Memory B cell (primary cell): ENCODE measurements at regions not wholly inside any gene's neighbourhood (a gene's known extent, or its start where the extent isn't known, plus 50 kb on each side); places are given as distances from the start of the nearest gene placed in this dataset.

Experiments used
- ATAC-seq: fragments of 150-1000 bp; cut with Tn5 transposase; 2 replicates; pipeline ENCODE4 v1.10.0; 2021; ENCODE audit warnings: low read depth, mild to moderate bottlenecking, moderate library complexity
- DNase-seq, 2 donors: peaks; one replicate each; pipeline ENCODE4 v3.0.0; 2022; ENCODE audit warnings: low spot score in 2 of 2
- H3K27ac Mint-ChIP-seq: one replicate; pipeline ENCODE4 v1.8.0; 2022; ENCODE audit warnings: mild to moderate bottlenecking, moderate library complexity, mixed read lengths
- H3K27me3 Mint-ChIP-seq: one replicate; pipeline ENCODE4 v1.8.0; 2022; ENCODE audit warnings: mixed read lengths
- H3K36me3 Mint-ChIP-seq: one replicate; pipeline ENCODE4 v1.8.0; 2022; ENCODE audit warnings: mild to moderate bottlenecking, mixed read lengths
- H3K4me1 Mint-ChIP-seq: one replicate; pipeline ENCODE4 v1.8.0; 2022; ENCODE audit warnings: mixed read lengths
- H3K4me3 Mint-ChIP-seq: one replicate; pipeline ENCODE4 v1.8.0; 2022; ENCODE audit warnings: mild to moderate bottlenecking, moderate library complexity, mixed read lengths
- H3K9me3 Mint-ChIP-seq: one replicate; pipeline ENCODE4 v1.8.0; 2022; ENCODE audit warnings: mixed read lengths

DNA sequence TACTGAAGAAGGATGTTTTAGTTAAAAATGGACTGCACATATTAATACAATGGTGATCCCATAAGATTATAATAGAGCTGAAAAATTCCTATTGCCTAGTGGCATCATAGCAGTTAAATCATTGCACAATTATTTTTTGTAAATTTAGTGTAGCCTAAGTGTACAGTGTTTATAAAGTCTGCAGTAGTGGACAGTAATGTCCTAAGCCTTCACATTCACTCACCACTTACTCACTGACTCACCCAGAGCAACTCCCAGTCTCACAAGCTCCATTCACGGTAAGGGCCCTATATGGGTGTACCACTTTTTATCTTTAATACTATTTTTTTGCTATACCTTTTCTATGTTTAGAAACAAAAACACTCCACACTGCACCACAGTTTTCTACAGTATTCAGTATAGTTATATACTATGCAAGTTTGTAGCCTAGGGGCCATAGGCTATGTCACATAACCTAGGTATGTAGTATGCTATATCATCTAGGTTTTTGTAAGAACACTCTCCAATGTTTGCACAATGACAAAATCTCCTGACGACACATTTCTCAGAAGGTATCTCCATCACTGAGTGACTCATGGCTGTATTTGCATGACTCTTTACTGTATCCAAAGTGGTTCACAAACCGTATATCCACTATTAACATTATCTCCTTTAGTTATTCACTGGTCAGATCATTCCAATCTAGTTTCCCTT, 536.0 kb downstream of the KLF12 start:
- H3K4me3 Mint-ChIP-seq, result no peak overlapping the region
- no peak for DNase-seq
- no peaks in the 10 kb centered on the region for H3K27me3 Mint-ChIP-seq
- peaks cover 2% of the 10 kb centered on the region for H3K9me3 Mint-ChIP-seq
- ATAC-seq, result no peak
- H3K4me1 Mint-ChIP-seq, result no peaks in the 10 kb centered on the region
- no peaks in the 10 kb centered on the region for H3K36me3 Mint-ChIP-seq
- no peak overlapping the region for H3K27ac Mint-ChIP-seq

GRCh38 chr13:73596382-73596781, 537.6 kb downstream of the KLF5 start:
- no peaks in the 10 kb centered on the region for H3K4me1 Mint-ChIP-seq
- peaks cover 2% of the 10 kb centered on the region for H3K9me3 Mint-ChIP-seq
- H3K36me3 Mint-ChIP-seq, result no peaks in the 10 kb centered on the region
- H3K27me3 Mint-ChIP-seq, result no peaks in the 10 kb centered on the region
- no peak overlapping the region for H3K4me3 Mint-ChIP-seq
- DNase-seq (no peak), ATAC-seq (no peak)
- H3K27ac Mint-ChIP-seq, result no peak overlapping the region

DNA sequence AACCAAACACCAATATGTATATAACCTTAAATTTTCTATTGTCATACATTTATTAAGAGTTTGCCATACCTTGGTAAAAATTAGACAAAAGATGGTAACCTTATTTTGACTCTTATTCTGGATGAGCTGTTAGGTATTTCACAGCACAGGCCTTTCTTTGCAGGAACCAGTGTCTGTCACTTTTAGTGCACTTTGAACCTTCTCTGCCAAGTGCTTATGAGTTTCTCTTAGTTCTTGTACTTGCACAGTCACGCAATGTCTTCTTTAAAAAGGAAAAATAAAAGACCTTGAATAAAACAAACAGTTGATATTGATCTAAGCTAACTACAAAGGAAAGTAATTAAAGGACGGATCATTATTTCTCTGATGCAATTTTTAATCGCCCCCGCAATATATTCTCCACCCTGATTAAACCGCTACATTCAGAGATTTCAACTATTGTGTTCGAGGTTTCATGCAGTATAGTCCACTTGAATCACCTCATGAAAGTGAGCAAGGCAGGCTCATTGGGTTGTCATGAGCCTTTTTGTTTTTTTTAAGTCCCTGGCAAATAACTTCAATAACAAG, 534.5 kb downstream of the KLF5 start:
- H3K4me3 Mint-ChIP-seq, result no peak overlapping the region
- no peak overlapping the region for H3K27ac Mint-ChIP-seq
- H3K36me3 Mint-ChIP-seq, result no peaks in the 10 kb centered on the region
- no peak for DNase-seq
- no peaks in the 10 kb centered on the region for H3K9me3 Mint-ChIP-seq
- no peaks in the 10 kb centered on the region for H3K4me1 Mint-ChIP-seq
- ATAC-seq, result no peak
- H3K27me3 Mint-ChIP-seq, result no peaks in the 10 kb centered on the region

GRCh38 chr13:73591861-73592260, 533.1 kb downstream of the KLF5 start:
- H3K27me3 Mint-ChIP-seq, result no peaks in the 10 kb centered on the region
- H3K27ac Mint-ChIP-seq, result no peak overlapping the region
- H3K4me3 Mint-ChIP-seq, result no peak overlapping the region
- ATAC-seq (no peak), DNase-seq (no peak)
- no peaks in the 10 kb centered on the region for H3K9me3 Mint-ChIP-seq
- no peaks in the 10 kb centered on the region for H3K4me1 Mint-ChIP-seq
- H3K36me3 Mint-ChIP-seq, result no peaks in the 10 kb centered on the region

GRCh38 chr13:73590795-73591194, 532.0 kb downstream of the KLF5 start:
- no peak for ATAC-seq
- Mint-ChIP-seq H3K36me3 (no peaks in the 10 kb centered on the region), H3K4me1 (no peaks in the 10 kb centered on the region), H3K4me3 (no peak overlapping the region), H3K27me3 (no peaks in the 10 kb centered on the region), H3K27ac (no peak overlapping the region), H3K9me3 (peaks cover 2% of the 10 kb centered on the region)
- no peak for DNase-seq

DNA sequence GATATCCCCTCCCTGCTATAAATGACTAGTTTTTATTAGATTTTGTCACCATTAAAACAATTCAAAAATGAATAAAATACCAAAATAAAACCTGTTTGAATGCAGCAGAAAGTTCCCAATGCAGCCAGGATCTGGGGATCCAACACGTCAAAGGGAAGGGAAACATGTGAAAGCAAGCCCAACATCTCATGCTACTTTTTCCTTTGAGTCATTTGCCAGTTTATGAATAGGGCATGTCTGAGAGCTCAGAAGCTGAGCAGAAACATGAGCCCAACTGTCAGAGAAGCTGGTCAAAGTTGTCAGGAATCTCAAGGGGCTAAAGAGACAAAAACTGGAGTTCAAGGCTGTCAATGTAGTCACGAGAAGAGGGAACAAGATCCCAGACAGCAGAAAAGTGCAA, 526.4 kb downstream of the KLF5 start:
- Mint-ChIP-seq H3K9me3 (peaks cover 8% of the 10 kb centered on the region), H3K27ac (no peak overlapping the region), H3K27me3 (no peaks in the 10 kb centered on the region), H3K36me3 (no peaks in the 10 kb centered on the region), H3K4me3 (no peak overlapping the region), H3K4me1 (no peaks in the 10 kb centered on the region)
- ATAC-seq (no peak), DNase-seq (no peak)

GRCh38 chr13:73583331-73583730, 524.5 kb downstream of the KLF5 start:
- no peak overlapping the region for H3K27ac Mint-ChIP-seq
- H3K9me3 Mint-ChIP-seq, result peaks cover 8% of the 10 kb centered on the region
- H3K36me3 Mint-ChIP-seq, result no peaks in the 10 kb centered on the region
- H3K4me1 Mint-ChIP-seq, result no peaks in the 10 kb centered on the region
- no peak for DNase-seq
- H3K27me3 Mint-ChIP-seq, result no peaks in the 10 kb centered on the region
- H3K4me3 Mint-ChIP-seq, result no peak overlapping the region
- ATAC-seq, result no peak

DNA sequence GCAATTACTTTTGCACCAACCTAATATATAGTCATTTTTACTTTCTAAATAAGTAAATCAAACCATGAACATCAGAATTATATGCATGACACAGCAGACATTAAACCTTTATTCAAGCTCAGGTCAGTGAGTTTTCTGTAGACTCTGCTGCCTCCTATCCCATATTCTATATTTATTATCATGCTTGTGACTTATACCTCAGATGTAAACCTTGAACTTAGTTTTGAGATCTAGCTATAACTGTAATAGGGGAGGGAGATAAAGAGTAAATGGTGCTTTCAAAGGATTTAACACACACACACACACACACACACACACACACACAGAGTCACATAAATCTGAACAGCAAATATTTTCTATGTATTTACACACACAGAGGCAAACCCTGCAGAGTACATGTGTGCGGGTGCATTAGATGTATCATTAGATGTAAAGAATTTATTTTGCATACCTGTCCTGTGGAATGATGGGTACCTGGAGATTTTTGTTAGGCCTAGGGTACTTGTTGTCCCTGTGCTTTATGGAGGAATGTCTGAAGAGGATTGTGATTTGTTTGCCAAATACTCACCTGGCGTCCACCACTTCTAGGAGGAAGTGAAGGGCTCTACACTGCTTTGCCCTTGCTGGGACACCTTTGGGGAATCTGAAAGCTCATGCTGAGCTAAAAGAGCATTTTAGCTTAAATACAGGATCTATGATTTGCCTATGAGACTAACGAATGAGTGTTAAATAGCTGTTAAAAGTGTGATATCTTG, 521.9 kb downstream of the KLF5 start:
- Mint-ChIP-seq H3K36me3 (no peaks in the 10 kb centered on the region), H3K4me1 (no peaks in the 10 kb centered on the region), H3K27ac (no peak overlapping the region), H3K4me3 (no peak overlapping the region), H3K9me3 (peaks cover 5% of the 10 kb centered on the region), H3K27me3 (no peaks in the 10 kb centered on the region)
- DNase-seq, result no peak
- no peak for ATAC-seq

DNA sequence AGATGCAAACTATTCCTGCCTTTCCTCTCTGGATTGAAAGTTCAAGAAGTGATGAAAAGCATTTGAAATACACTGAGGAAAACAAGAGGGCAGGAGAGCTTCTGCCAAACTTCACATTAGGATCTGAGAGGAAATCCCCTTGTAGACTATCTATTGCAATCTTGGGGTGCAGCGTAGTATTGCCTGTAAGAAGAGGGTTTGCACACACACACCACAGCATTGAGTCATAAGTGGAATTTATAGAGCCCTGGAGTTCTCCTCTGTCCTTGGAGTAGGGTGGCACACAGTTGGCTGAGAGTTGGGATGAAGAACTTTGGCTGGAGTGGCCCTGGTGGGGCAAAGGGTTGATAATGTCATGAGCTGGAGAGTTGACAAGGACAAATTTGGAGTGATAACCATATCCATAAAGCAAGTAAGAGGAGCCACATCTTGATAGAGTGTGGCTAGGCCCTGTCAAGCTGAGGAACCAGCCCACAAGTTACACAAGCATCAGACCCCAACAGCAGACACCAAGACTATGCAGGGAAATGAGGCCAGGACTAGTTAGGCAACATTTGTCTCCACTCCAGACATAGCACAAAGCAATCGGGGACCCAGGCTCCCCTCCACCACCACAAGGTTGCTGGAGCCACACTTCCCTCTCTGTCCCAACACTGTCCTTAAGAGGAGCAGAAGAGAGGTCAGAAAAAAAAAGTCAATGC, 520.9 kb downstream of the KLF5 start:
- H3K4me3 Mint-ChIP-seq, result no peak overlapping the region
- H3K36me3 Mint-ChIP-seq, result no peaks in the 10 kb centered on the region
- H3K4me1 Mint-ChIP-seq, result no peaks in the 10 kb centered on the region
- ATAC-seq, result no peak
- H3K27ac Mint-ChIP-seq, result no peak overlapping the region
- peaks cover 3% of the 10 kb centered on the region for H3K9me3 Mint-ChIP-seq
- no peaks in the 10 kb centered on the region for H3K27me3 Mint-ChIP-seq
- DNase-seq, result no peak

DNA sequence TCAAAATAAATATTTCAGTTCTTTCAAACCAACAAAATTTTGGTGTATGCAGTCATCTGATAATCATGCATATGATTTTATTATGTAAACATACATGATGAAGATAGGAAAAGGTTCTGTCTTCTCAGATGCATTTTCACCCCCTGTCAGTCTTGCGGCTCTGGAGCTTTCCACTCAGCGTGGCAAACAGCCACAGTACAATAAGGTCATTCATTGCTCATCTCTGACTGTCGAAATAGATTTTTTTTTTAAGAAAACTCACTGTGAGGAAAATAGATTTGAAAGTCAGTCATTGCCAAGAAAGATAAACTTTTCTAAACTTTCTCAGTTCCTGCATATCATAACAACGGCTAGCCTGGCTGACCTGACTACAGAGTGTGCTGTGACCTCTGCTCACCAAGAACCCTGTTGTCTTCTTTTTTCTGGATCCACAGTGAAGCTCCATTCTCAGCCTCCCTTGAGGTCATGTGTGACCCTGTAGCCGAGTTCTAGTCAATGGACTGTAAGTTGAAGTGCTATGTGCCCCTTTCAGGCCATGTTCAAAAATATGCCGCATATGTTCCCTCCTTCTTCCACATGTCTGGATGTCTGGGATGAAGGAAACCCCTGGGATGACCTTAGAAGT, 519.6 kb downstream of the KLF5 start:
- no peak overlapping the region for H3K4me3 Mint-ChIP-seq
- H3K27me3 Mint-ChIP-seq, result no peaks in the 10 kb centered on the region
- H3K36me3 Mint-ChIP-seq, result no peaks in the 10 kb centered on the region
- DNase-seq, result no peak
- no peak for ATAC-seq
- H3K4me1 Mint-ChIP-seq, result no peaks in the 10 kb centered on the region
- peaks cover 3% of the 10 kb centered on the region for H3K9me3 Mint-ChIP-seq
- no peak overlapping the region for H3K27ac Mint-ChIP-seq

DNA sequence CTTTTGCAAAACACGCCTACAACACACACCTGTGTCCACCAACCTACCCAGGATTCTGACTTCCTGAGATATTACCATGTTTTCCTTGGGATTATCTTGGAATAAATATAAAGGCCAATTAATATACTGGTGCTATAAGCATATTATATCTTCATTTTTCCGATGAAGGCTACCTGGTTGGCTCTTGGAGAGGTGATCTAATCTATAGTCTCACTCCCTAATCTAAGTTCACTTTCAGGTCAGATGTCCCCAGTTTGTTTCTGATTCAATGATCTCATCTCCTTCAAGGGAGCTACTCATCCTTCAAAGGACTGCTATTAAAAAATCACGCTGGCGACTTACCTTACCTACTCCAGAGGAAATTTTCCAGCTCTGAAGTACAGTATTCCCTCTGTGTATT, 517.5 kb downstream of the KLF5 start:
- no peak overlapping the region for H3K4me3 Mint-ChIP-seq
- ATAC-seq (no peak), DNase-seq (no peak)
- no peaks in the 10 kb centered on the region for H3K4me1 Mint-ChIP-seq
- no peaks in the 10 kb centered on the region for H3K9me3 Mint-ChIP-seq
- no peaks in the 10 kb centered on the region for H3K27me3 Mint-ChIP-seq
- H3K36me3 Mint-ChIP-seq, result no peaks in the 10 kb centered on the region
- no peak overlapping the region for H3K27ac Mint-ChIP-seq

- H3K36me3 Mint-ChIP-seq, result no peaks in the 10 kb centered on the region
- H3K27ac Mint-ChIP-seq, result no peak overlapping the region
- no peak overlapping the region for H3K4me3 Mint-ChIP-seq
- peaks cover 1% of the 10 kb centered on the region for H3K27me3 Mint-ChIP-seq
- ATAC-seq (no peak), DNase-seq (no peak)
- peaks cover 1% of the 10 kb centered on the region for H3K9me3 Mint-ChIP-seq
- H3K4me1 Mint-ChIP-seq, result no peaks in the 10 kb centered on the region
Measured at GRCh38 chr13:73572824-73573223, 514.0 kb downstream of the KLF5 start.

DNA sequence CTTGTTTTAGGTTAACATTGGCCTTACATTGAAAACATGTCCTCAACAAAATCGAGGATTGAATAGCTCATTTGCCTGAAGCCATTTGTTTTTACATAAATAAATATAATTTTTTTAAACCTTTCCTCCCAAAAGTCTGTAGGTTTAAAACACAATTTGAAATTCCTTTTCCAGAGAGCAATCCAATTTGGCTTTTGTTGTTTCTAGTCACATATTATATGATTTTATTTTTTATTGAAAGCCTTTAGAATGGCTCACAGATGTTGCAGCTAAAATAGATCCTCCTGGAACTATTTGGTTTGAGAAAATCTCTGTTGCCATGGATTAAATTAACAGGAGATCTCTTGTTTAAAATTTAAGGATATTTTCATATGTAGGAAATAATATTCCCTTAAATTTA, 512.6 kb downstream of the KLF5 start:
- ATAC-seq, result no peak
- peaks cover 1% of the 10 kb centered on the region for H3K27me3 Mint-ChIP-seq
- H3K9me3 Mint-ChIP-seq, result peaks cover 1% of the 10 kb centered on the region
- H3K4me1 Mint-ChIP-seq, result no peaks in the 10 kb centered on the region
- no peak for DNase-seq
- H3K27ac Mint-ChIP-seq, result no peak overlapping the region
- no peaks in the 10 kb centered on the region for H3K36me3 Mint-ChIP-seq
- H3K4me3 Mint-ChIP-seq, result no peak overlapping the region

GRCh38 chr13:73556902-73557301, 498.1 kb downstream of the KLF5 start:
- H3K9me3 Mint-ChIP-seq, result no peaks in the 10 kb centered on the region
- H3K36me3 Mint-ChIP-seq, result no peaks in the 10 kb centered on the region
- H3K27me3 Mint-ChIP-seq, result no peaks in the 10 kb centered on the region
- H3K27ac Mint-ChIP-seq, result no peak overlapping the region
- no peaks in the 10 kb centered on the region for H3K4me1 Mint-ChIP-seq
- DNase-seq (no peak), ATAC-seq (no peak)
- no peak overlapping the region for H3K4me3 Mint-ChIP-seq
